ENCODE measurements at regions not wholly inside any gene's neighbourhood (a gene's known extent, or its start where the extent isn't known, plus 50 kb on each side); places are given as distances from the start of the nearest gene placed in this dataset.

DNA sequence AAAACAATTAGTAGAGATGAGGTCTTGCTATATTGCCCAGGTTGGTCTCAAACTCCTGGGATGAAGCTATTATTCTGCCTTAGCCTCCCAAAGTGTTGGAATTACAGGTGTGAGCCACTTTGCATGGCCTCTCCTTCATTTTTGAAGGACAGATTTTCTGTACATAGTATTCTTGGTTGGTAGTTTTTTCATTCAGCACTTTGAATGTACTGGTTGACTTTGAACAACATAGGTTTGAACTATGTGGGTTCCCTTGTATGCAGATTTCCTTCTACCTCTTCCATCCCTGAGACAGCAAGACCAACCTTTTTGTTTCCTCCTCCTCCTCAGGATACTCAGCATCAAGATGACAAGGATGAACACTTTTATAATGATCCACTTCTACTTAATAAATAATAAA, 436.4 kb downstream of the QKI start:
- DNase-seq (ENCODE audit: extremely low read depth, low read depth), result no peak
- TF ChIP-seq, protein P1, sequence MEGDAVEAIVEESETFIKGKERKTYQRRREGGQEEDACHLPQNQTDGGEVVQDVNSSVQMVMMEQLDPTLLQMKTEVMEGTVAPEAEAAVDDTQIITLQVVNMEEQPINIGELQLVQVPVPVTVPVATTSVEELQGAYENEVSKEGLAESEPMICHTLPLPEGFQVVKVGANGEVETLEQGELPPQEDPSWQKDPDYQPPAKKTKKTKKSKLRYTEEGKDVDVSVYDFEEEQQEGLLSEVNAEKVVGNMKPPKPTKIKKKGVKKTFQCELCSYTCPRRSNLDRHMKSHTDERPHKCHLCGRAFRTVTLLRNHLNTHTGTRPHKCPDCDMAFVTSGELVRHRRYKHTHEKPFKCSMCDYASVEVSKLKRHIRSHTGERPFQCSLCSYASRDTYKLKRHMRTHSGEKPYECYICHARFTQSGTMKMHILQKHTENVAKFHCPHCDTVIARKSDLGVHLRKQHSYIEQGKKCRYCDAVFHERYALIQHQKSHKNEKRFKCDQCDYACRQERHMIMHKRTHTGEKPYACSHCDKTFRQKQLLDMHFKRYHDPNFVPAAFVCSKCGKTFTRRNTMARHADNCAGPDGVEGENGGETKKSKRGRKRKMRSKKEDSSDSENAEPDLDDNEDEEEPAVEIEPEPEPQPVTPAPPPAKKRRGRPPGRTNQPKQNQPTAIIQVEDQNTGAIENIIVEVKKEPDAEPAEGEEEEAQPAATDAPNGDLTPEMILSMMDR (IDR thresholded peaks at IDR 0.05; ENCODE audit: low read depth, low read length, missing control alignments), result no peak
- no peak overlapping the region for H3K4me3 ChIP-seq (replicated peaks; ENCODE audit: low read depth, low read length)

DNA sequence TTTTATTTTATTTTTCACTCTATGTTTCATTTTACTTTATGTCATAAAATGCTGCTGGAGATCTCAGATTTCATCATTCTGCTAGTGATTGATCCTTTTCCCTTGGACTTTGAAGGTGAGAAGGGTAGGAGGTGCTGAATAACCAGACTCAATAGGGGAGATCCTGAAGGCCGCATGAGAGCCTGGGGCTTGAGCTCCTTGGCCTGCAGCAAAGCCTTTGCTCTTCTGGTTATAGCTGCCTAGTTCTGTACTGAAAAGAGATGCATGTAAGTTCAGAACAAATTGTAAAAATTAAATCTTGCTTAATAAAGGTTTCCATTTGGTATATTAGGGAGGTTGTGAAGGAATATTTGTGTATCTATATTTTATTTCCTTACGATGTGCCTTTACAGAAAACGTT, 430.2 kb downstream of the QKI start:
- no peak overlapping the region for H3K4me3 ChIP-seq (replicated peaks; ENCODE audit: low read depth, low read length)
- TF ChIP-seq, protein P1 (IDR thresholded peaks at IDR 0.05; ENCODE audit: low read depth, low read length, missing control alignments), result no peak
- no peak for DNase-seq (ENCODE audit: extremely low read depth, low read depth)

DNA sequence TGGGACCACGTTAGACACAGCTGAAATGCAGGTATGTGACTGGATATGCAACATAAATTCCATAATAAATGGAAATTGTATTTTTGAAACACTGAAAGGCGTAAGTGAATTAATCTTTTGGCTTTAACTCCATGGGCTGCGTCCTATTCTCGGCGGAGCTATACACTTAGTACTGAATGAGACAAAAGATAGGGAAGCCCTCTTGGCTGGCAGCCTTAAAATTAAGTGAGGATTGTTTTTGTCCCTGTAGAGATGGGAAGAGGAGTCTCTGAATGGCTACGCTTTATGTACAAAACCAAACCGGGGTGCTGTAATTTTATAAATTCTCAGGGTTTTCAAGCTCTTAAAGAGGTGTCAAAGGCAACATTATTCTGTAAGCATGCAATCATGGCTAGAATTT, 429.8 kb downstream of the QKI start:
- TF ChIP-seq, protein P1 (IDR thresholded peaks at IDR 0.05; ENCODE audit: low read depth, low read length, missing control alignments), result no peak

DNA sequence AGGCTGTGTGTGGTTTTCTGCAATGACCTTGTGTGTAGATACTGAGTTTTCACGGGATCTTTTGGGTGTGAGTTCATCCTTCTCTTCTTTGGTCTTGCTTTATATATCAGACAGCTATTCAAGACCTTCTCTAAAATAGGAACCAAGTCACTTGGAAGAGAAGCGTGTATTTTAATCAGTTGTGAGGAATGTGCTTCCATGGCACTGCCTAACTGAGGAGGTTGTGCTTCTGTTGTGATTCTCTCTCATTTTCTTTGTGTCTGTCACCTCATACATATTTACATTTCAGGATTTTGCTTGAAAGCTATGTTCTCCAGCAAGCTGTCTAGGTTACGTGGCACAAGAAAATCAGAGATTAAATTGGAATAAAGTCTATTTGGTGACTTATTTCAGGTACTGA, 428.7 kb downstream of the QKI start:
- DNase-seq (ENCODE audit: extremely low read depth, low read depth), result no peak
- TF ChIP-seq, protein P1 (IDR thresholded peaks at IDR 0.05; ENCODE audit: low read depth, low read length, missing control alignments), result no peak
- H3K4me3 ChIP-seq (replicated peaks; ENCODE audit: low read depth, low read length), result no peak overlapping the region

More for the DNA sequence above, 429.8 kb downstream of the QKI start:
- DNase-seq (ENCODE audit: extremely low read depth, low read depth), result no peak
- no peak overlapping the region for H3K4me3 ChIP-seq (replicated peaks; ENCODE audit: low read depth, low read length)

DNA sequence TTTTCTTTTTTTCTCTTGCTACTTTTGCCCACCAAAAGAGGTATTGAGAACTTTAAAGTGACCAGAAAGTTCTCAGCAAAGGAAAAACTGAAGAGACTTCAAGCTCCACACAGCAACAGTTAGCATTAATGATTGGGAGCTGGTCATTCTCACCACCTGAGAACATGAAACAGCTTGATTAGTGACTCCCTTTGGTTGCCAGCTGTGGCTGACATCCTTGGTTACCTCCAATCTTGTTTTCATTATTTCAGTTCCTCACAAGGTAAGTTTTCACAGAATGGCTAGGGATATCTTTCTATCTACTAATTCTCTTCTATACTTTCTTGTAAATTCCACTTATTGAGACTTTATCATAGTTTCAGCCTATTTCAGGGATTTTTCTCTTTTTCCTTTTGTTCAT, 427.9 kb downstream of the QKI start:
- no peak overlapping the region for H3K4me3 ChIP-seq (replicated peaks; ENCODE audit: low read depth, low read length)
- no peak for DNase-seq (ENCODE audit: extremely low read depth, low read depth)
- TF ChIP-seq, protein P1 (IDR thresholded peaks at IDR 0.05; ENCODE audit: low read depth, low read length, missing control alignments), result no peak

DNA sequence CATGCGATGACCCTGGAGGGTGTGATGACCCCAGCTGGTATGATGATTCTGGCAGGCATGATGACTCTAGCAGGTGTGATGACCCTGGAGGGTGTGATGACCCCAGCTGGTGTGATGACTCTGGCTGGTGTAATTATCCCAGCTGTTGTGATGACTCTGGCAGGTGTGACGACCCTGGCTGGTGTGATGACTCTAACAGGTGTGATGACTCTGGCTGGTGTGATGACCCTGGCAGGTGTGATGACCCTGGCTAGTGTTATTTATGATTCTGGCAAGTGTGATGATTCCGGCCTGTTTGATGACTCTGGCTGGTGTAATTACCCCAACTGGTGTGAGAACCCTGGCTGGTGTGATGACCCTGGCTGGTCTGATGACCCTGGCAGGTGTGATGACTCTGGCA, 427.2 kb downstream of the QKI start:
- TF ChIP-seq, protein P1 (IDR thresholded peaks at IDR 0.05; ENCODE audit: low read depth, low read length, missing control alignments), result no peak
- no peak overlapping the region for H3K4me3 ChIP-seq (replicated peaks; ENCODE audit: low read depth, low read length)
- no peak for DNase-seq (ENCODE audit: extremely low read depth, low read depth)

DNA sequence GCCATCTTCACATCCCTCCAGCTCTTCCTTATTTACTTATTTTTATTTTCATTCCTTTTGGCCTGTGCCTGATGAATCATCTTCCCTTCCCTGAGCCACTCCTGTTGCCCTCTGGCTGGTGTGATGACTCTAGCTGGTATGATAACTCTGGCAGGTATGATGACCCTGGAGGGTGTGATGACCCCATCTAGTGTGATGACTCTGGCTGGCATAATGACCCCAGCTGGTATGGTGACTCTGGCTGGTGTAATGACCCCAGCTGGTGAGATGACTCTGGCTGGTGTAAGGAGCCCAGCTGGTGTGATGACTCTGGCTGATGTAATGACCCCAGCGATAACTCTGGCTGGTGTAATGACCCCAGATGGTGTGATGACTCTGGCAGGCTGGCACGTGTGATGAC, 426.8 kb downstream of the QKI start:
- TF ChIP-seq, protein P1 (IDR thresholded peaks at IDR 0.05; ENCODE audit: low read depth, low read length, missing control alignments), result no peak
- no peak overlapping the region for H3K4me3 ChIP-seq (replicated peaks; ENCODE audit: low read depth, low read length)
- DNase-seq (ENCODE audit: extremely low read depth, low read depth), result no peak

Measured in HFF-Myc (cell line).